ENCODE measurements at regions not wholly inside any gene's neighbourhood (a gene's known extent, or its start where the extent isn't known, plus 50 kb on each side); places are given as distances from the start of the nearest gene placed in this dataset.
A peak's percentile ranks its signal among the peaks of the same experiment; 100 is the strongest.

- no peak for DNase-seq
These were observed 92.8 kb upstream of the FOXC1 start for GRCh38 chr6:1516742-1517520.

GRCh38 chr6:1518855-1519254, 90.9 kb upstream of the FOXC1 start:
- DNase-seq = no peak

- DNase-seq = no peak
These were observed 90.1 kb upstream of the FOXC1 start for GRCh38 chr6:1519597-1519996.

- no peak for DNase-seq
These were observed 86.9 kb upstream of the FOXC1 start for GRCh38 chr6:1522779-1523178.

GRCh38 chr6:1524040-1524480, 85.7 kb upstream of the FOXC1 start:
- peak; percentile 50 to 54 for DNase-seq

- DNase-seq = no peak
These were observed 84.2 kb upstream of the FOXC1 start for GRCh38 chr6:1525364-1526038.

GRCh38 chr6:1526398-1527072, 83.2 kb upstream of the FOXC1 start:
- no peak for DNase-seq

- DNase-seq = no peak
These were observed 82.7 kb upstream of the FOXC1 start for GRCh38 chr6:1527073-1527457.

GRCh38 chr6:1535295-1535694, 74.4 kb upstream of the FOXC1 start:
- no peak for DNase-seq

- DNase-seq = no peak
These were observed 72.9 kb upstream of the FOXC1 start for GRCh38 chr6:1536526-1537429.

- no peak for DNase-seq
These were observed 71.3 kb upstream of the FOXC1 start for GRCh38 chr6:1538369-1538768.

- DNase-seq = no peak
These were observed 70.8 kb upstream of the FOXC1 start for GRCh38 chr6:1538810-1539478.

- no peak for DNase-seq
These were observed 68.7 kb upstream of the FOXC1 start for GRCh38 chr6:1540864-1541521.

GRCh38 chr6:1542335-1542734, 67.4 kb upstream of the FOXC1 start:
- no peak for DNase-seq

- DNase-seq = no peak
These were observed 67.0 kb upstream of the FOXC1 start for GRCh38 chr6:1542764-1543163.

GRCh38 chr6:1544000-1544399, 65.7 kb upstream of the FOXC1 start:
- no peak for DNase-seq

- no peak for DNase-seq
These were observed 65.1 kb upstream of the FOXC1 start for GRCh38 chr6:1544603-1545002.

GRCh38 chr6:1545654-1546053, 64.1 kb upstream of the FOXC1 start:
- DNase-seq = no peak

- DNase-seq = no peak
These were observed 61.9 kb upstream of the FOXC1 start for GRCh38 chr6:1547785-1548184.

- DNase-seq = no peak
These were observed 58.5 kb upstream of the FOXC1 start for GRCh38 chr6:1551249-1551648.

- no peak for DNase-seq
These were observed 57.4 kb upstream of the FOXC1 start for GRCh38 chr6:1552296-1552761.
